Left ventricle myocardium inferior (tissue), 1 donor: ENCODE measurements at regions not wholly inside any gene's neighbourhood (a gene's known extent, or its start where the extent isn't known, plus 50 kb on each side); places are given as distances from the start of the nearest gene placed in this dataset.

ENCODE experiments used
- DNase-seq: peaks from one replicate; pipeline ENCODE4 v3.0.0-alpha.2; 2020
- H3K27ac ChIP-seq: fragments of 200-600 bp; replicated peaks from 2 replicates; pipeline ENCODE4 v1.8.0; 2021
- H3K27me3 ChIP-seq: fragments of 200-600 bp; 2 replicates; pipeline ENCODE4 v1.8.0; 2021; ENCODE audit warnings: low read depth
- H3K36me3 ChIP-seq: fragments of 200-600 bp; 2 replicates; pipeline ENCODE4 v1.8.0; 2021
- H3K4me1 ChIP-seq: fragments of 200-600 bp; 2 replicates; pipeline ENCODE4 v1.8.0; 2021
- H3K4me3 ChIP-seq: fragments of 200-600 bp; 2 replicates; pipeline ENCODE4 v1.8.0; 2021; ENCODE audit warnings: mild to moderate bottlenecking, moderate library complexity
- H3K9me3 ChIP-seq: fragments of 200-600 bp; replicated peaks from 2 replicates; pipeline ENCODE4 v1.8.0; 2021
- intact Hi-C: fragments of 100-400 bp; cut with micrococcal nuclease; formaldehyde crosslinking; loops from one replicate; pipeline ENCODE4 v1.11.0; 2022
- TF ChIP-seq, protein P1 (sequence below): fragments of 200-600 bp; IDR thresholded peaks from 2 replicates; pipeline ENCODE4 v1.8.0; 2021; ENCODE audit warnings: antibody characterized with exemption, mild to moderate bottlenecking, borderline replicate concordance
- donor health status: DM: no; HTN: yes; CAD: no; lungs with severe emphysema.

DNA sequence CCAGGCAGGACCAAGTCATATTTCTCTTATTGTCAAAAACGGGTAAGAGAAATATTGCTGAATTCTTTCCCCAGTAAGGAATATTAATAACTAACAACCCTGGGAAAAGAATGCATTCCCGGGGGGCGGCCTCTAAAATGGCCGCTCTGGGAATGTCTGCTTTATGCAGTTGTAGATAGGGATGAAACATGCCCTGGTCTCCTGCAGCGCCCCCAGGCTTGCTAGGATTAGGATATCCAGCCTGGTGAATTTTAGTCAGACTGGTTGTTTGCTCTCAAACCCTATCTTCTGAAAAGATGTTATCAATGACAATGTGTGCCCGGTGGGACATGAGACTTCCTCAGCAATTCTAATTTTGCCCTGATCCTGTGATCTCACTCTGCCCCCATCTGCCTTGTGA is 448.1 kb downstream of the PTH2R start:
- intact Hi-C loops, result no loop called here
- peaks cover 44% of the 10 kb centered on the region for H3K9me3 ChIP-seq
- no peak overlapping the region for H3K4me3 ChIP-seq
- H3K27ac ChIP-seq, result no peak overlapping the region
- no peaks in the 10 kb centered on the region for H3K36me3 ChIP-seq
- TF ChIP-seq, protein P1, sequence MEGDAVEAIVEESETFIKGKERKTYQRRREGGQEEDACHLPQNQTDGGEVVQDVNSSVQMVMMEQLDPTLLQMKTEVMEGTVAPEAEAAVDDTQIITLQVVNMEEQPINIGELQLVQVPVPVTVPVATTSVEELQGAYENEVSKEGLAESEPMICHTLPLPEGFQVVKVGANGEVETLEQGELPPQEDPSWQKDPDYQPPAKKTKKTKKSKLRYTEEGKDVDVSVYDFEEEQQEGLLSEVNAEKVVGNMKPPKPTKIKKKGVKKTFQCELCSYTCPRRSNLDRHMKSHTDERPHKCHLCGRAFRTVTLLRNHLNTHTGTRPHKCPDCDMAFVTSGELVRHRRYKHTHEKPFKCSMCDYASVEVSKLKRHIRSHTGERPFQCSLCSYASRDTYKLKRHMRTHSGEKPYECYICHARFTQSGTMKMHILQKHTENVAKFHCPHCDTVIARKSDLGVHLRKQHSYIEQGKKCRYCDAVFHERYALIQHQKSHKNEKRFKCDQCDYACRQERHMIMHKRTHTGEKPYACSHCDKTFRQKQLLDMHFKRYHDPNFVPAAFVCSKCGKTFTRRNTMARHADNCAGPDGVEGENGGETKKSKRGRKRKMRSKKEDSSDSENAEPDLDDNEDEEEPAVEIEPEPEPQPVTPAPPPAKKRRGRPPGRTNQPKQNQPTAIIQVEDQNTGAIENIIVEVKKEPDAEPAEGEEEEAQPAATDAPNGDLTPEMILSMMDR, result no peak
- no peaks in the 10 kb centered on the region for H3K27me3 ChIP-seq
- DNase-seq, result no peak
- no peaks in the 10 kb centered on the region for H3K4me1 ChIP-seq

DNA sequence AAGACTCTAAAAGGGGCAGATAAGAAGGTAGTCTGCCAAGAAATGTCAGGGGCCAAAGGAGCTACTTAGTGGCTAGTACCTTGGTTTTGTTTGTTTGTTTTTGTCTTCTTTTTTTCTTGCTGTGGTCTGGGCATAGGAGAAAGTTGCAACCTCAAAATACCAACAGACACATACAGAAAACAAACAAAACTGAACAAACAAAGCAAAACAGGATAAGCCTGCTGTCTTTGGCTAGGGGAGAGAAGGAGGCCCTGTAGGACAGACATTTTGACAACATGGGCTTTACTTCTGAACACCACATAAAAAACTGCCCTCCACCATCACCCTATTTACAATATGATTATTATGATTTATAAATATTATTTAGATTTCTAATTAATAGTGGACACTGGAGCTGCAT is 460.8 kb downstream of the PTH2R start:
- Histone ChIP-seq H3K9me3 (peaks cover 19% of the 10 kb centered on the region), H3K27me3 (no peaks in the 10 kb centered on the region), H3K4me1 (no peaks in the 10 kb centered on the region), H3K27ac (no peak overlapping the region), H3K4me3 (no peak overlapping the region), H3K36me3 (no peaks in the 10 kb centered on the region)
- TF ChIP-seq, protein P1, result no peak
- intact Hi-C loops, result no loop called here
- no peak for DNase-seq

DNA sequence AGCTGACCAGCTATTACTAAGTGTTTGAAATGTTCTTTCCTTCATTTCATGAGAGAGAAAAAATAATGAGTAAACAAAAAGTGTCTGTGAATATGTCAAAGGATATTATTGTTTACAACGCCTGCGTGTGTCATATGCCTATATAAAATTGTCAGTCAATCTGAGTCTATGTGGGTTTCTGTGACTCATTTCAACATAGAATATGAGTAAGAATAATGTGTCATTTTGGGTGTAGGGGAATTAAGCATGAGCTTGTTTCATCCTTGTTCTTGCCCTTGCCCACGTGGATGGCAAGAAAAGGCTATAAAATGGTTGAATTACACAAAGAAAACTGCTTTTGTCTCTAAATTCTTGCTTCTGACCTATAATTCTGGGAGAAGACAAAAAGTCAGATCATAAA is 466.0 kb downstream of the PTH2R start:
- TF ChIP-seq, protein P1, result no peak
- Histone ChIP-seq H3K36me3 (no peaks in the 10 kb centered on the region), H3K9me3 (peaks cover 31% of the 10 kb centered on the region), H3K27me3 (no peaks in the 10 kb centered on the region), H3K4me1 (no peaks in the 10 kb centered on the region), H3K4me3 (no peak overlapping the region), H3K27ac (no peak overlapping the region)
- DNase-seq, result no peak
- intact Hi-C loops, result no loop called here

DNA sequence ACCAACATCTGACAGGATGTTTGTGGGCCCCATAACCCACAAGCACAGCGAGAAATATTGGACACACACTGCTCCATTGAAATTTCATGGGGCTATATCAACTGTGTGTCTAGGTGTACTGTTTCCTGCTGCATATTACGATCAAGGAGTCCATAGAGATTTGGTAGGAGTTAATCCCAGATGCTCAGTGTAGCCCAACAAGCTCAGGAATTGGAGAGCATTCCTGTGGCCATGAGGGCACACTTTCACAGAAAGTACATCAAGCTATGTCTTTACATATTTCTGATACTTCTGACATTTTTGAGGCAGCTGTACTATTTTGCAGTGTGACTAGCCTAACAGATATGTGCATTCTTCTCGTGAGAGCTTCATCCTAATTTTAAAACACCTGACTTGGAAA is 473.1 kb downstream of the PTH2R start:
- no peak for DNase-seq
- Histone ChIP-seq H3K36me3 (no peaks in the 10 kb centered on the region), H3K27me3 (no peaks in the 10 kb centered on the region), H3K4me3 (no peak overlapping the region), H3K9me3 (peaks cover 26% of the 10 kb centered on the region), H3K27ac (no peak overlapping the region), H3K4me1 (no peaks in the 10 kb centered on the region)
- TF ChIP-seq, protein P1, result no peak
- intact Hi-C loops, result no loop called here

DNA sequence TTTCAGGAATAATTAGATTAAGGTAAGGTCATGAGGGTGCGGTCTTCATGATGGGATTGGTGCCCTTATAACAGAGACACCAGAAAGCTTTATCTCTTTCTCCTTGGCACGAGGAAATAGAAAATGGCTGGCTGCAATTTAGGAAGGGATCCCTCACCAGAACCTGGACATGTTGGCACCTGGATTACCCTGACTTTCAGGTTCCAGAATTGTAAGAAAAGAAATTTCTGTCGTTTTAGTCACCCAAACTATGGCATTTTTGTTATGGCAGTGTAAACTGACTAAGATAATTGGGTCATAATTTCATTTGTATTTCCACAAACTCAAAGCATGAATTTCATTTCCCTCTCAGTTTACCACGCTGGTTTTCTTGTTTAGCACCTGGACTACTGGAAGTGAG is 473.6 kb downstream of the PTH2R start:
- Histone ChIP-seq H3K27ac (no peak overlapping the region), H3K4me1 (no peaks in the 10 kb centered on the region), H3K9me3 (peaks cover 26% of the 10 kb centered on the region), H3K36me3 (no peaks in the 10 kb centered on the region), H3K4me3 (no peak overlapping the region), H3K27me3 (no peaks in the 10 kb centered on the region)
- intact Hi-C loops, result no loop called here
- TF ChIP-seq, protein P1, result no peak
- no peak for DNase-seq

DNA sequence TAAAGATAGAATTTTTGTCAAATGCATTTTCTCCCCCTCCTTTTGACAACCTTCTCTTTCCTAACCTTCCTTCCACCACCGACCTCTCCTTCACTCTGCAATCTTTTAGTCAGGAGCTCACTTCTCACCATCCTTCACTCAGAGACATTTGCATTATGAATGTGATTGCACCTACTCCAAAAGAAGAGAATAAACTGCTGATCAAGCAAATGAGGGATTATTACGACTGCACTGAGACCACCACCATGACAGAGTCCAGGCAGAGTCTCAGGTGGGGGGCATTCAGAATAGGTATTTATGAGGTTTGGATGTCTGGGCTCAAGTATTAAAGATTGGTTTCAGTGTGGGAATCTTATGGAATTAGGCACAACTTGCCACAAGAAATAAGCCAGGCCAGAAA is 483.9 kb downstream of the PTH2R start:
- no peaks in the 10 kb centered on the region for H3K27me3 ChIP-seq
- no peak for DNase-seq
- no peak overlapping the region for H3K4me3 ChIP-seq
- no peaks in the 10 kb centered on the region for H3K4me1 ChIP-seq
- TF ChIP-seq, protein P1, result no peak
- H3K36me3 ChIP-seq, result no peaks in the 10 kb centered on the region
- no peaks in the 10 kb centered on the region for H3K9me3 ChIP-seq
- H3K27ac ChIP-seq, result no peak overlapping the region
- intact Hi-C loops, result no loop called here
